Uterus (tissue), 2 donors: ENCODE measurements at regions not wholly inside any gene's neighbourhood (a gene's known extent, or its start where the extent isn't known, plus 50 kb on each side); places are given as distances from the start of the nearest gene placed in this dataset.

Experiments used
- CTCF ChIP-seq, 4 experiments: fragments of 200-600 bp in 2 of 4; fragments of 450-650 bp in 2 of 4; sonication (generic) in 2 of 4; IDR thresholded peaks; one replicate each; pipeline ENCODE4 v1.5.1; 2016 to 2019; ENCODE audit warnings: antibody characterized with exemption in 4 of 4, mild to moderate bottlenecking in 2 of 4, moderate library complexity in 1 of 4
- POLR2A ChIP-seq, 2 donors: fragments of 450-650 bp; IDR thresholded peaks; one replicate each; pipeline ENCODE4 v1.6.1; 2016; ENCODE audit warnings: antibody characterized with exemption in 2 of 2, mild to moderate bottlenecking in 1 of 2, moderate library complexity in 1 of 2

DNA sequence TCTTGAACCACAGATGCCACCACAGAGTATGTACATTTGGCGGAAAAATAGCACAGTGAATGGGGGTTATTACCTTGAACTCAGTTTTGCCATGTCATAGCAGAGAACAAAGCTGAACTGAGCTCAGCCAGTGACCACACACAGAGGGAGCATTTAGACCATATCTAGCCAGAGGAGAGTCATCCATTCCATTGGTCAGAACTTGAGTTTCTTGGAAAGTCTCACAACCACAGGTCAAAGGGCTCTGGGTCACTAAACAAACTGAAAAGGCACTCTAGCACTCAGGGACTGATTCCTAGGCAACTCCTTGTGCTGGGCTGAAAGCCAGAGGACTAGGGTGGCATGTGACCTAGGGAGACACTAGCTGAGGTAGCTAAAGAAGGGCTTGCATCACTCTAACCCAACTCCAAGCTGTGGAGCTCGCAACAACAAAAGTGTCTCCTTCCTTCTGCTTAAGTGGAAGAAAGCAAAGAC is 239.7 kb upstream of the SEMA3D start:
- TF ChIP-seq CTCF (IDR thresholded peaks at IDR 0.05) (no peak), POLR2A (IDR thresholded peaks at IDR 0.05) (no peak)
